ENCODE measurements at regions not wholly inside any gene's neighbourhood (a gene's known extent, or its start where the extent isn't known, plus 50 kb on each side); places are given as distances from the start of the nearest gene placed in this dataset.

DNA sequence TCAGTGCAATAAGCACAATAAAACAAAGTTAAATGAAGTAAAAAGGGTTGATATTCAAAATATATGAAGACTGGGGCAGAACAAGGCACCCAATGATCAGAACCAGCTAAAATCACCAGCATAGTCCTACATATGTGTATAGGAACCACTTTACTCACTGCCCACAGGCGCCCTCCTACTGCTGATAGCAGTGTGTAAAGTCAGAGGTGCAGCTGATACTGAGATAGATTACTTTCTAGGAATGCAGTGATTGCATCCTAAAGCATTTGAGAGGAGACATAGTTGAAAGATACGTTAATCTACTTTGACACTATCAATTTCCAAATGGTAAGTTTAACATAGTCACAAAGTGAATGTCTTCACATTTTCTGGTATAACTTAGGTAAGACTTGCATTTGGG, 161.1 kb upstream of the MCHR2 start:
- H3K4me1 ChIP-seq (ENCODE audit: control insufficient read depth in 1 of 2, low read depth in 2 of 2) = no peaks in the 10 kb centered on the region
- H3K27me3 ChIP-seq (replicated peaks; ENCODE audit: insufficient read depth) = no peaks in the 10 kb centered on the region
- ATAC-seq (ENCODE audit: insufficient number of reproducible peaks, low FRiP score, low read depth) (no peak), DNase-seq (ENCODE audit: low spot score) (no peak)
- H3K4me3 ChIP-seq = no peak overlapping the region
- H3K36me3 ChIP-seq = no peaks in the 10 kb centered on the region
- H3K27ac ChIP-seq = no peak overlapping the region
- TF ChIP-seq, protein P1, sequence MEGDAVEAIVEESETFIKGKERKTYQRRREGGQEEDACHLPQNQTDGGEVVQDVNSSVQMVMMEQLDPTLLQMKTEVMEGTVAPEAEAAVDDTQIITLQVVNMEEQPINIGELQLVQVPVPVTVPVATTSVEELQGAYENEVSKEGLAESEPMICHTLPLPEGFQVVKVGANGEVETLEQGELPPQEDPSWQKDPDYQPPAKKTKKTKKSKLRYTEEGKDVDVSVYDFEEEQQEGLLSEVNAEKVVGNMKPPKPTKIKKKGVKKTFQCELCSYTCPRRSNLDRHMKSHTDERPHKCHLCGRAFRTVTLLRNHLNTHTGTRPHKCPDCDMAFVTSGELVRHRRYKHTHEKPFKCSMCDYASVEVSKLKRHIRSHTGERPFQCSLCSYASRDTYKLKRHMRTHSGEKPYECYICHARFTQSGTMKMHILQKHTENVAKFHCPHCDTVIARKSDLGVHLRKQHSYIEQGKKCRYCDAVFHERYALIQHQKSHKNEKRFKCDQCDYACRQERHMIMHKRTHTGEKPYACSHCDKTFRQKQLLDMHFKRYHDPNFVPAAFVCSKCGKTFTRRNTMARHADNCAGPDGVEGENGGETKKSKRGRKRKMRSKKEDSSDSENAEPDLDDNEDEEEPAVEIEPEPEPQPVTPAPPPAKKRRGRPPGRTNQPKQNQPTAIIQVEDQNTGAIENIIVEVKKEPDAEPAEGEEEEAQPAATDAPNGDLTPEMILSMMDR (IDR thresholded peaks at IDR 0.05) = no peak
- H3K9me3 ChIP-seq = no peaks in the 10 kb centered on the region

DNA sequence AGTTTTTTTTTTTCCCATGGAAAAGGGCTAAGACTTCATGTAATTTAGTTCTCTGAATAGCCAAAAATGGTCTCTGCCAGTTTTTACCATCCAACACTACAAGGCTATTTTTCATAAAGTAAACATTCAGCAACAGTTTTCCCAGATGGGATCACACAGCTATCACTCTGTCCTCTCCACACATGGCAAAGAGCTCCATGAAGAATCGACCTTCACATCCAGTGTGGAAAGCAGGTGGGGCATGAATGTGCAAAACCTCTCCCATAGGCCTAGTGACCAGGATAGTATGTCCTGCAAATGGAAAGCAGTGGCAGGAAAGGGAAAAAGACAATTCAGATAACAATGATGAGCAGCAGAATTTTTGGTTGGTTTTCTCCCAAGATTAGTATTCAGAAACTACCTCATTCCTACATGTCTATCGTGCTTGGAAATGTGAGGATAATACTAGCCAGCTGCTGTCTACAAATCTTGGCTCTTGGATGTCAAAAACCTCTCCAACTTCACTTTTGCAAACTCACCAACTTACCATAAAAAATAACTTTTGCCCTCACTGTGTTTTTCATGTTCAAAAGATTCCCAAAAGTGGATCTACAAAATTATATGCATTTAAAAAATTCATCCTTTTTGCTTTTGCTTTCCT, 159.7 kb upstream of the MCHR2 start:
- Histone ChIP-seq H3K4me1 (ENCODE audit: control insufficient read depth in 1 of 2, low read depth in 2 of 2) (no peaks in the 10 kb centered on the region), H3K27ac (no peak overlapping the region), H3K36me3 (no peaks in the 10 kb centered on the region), H3K4me3 (no peak overlapping the region), H3K9me3 (no peaks in the 10 kb centered on the region), H3K27me3 (replicated peaks; ENCODE audit: insufficient read depth) (no peaks in the 10 kb centered on the region)
- ATAC-seq (ENCODE audit: insufficient number of reproducible peaks, low FRiP score, low read depth) (no peak), DNase-seq (ENCODE audit: low spot score) (no peak)
- TF ChIP-seq, protein P1 (IDR thresholded peaks at IDR 0.05) = no peak

DNA sequence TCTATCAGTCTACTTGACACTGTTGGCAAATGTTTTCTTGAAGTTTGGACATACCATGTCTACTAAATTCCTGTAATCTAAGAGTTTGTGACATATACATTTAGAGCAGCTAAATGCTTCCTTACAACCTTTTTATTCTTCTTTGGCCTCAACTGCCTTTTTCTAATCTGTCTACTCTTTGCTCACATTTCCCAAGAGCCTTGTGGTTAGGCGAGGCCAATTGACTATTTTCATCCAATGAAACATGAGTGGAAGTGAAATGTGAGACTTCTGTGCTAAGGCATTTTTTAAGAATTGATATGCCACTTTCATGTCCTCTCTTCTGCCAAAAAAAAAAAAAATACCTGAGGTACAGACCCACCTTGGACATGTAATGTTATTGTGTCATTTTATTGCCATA, 158.2 kb upstream of the MCHR2 start:
- Histone ChIP-seq H3K9me3 (no peaks in the 10 kb centered on the region), H3K4me3 (no peak overlapping the region), H3K4me1 (ENCODE audit: control insufficient read depth in 1 of 2, low read depth in 2 of 2) (no peaks in the 10 kb centered on the region), H3K36me3 (no peaks in the 10 kb centered on the region), H3K27me3 (replicated peaks; ENCODE audit: insufficient read depth) (no peaks in the 10 kb centered on the region), H3K27ac (no peak overlapping the region)
- TF ChIP-seq, protein P1 (IDR thresholded peaks at IDR 0.05) = no peak
- no peak for ATAC-seq (ENCODE audit: insufficient number of reproducible peaks, low FRiP score, low read depth)
- DNase-seq (ENCODE audit: low spot score) = no peak

DNA sequence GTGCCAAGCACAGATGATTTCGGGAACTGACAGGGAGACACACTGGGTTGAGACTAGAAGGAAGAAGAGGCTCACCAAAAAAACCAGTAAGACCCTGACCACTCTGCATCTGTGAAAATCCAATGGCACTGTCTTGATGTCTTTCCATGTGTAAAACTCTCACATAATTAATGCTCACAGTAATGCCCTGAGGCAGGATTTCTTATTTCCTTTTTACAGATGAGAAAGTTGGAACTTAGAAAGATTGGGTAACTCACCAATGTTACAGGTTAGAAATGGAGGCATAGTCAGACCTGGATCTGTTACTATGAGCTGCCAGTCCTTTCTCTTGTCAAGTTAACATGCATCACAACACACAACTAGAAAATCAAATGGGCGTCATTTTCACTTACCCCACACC, 151.0 kb upstream of the MCHR2 start:
- Histone ChIP-seq H3K4me3 (no peak overlapping the region), H3K27ac (no peak overlapping the region), H3K27me3 (replicated peaks; ENCODE audit: insufficient read depth) (no peaks in the 10 kb centered on the region), H3K4me1 (ENCODE audit: control insufficient read depth in 1 of 2, low read depth in 2 of 2) (no peaks in the 10 kb centered on the region), H3K9me3 (no peaks in the 10 kb centered on the region), H3K36me3 (no peaks in the 10 kb centered on the region)
- no peak for ATAC-seq (ENCODE audit: insufficient number of reproducible peaks, low FRiP score, low read depth)
- no peak for DNase-seq (ENCODE audit: low spot score)
- TF ChIP-seq, protein P1 (IDR thresholded peaks at IDR 0.05) = no peak

DNA sequence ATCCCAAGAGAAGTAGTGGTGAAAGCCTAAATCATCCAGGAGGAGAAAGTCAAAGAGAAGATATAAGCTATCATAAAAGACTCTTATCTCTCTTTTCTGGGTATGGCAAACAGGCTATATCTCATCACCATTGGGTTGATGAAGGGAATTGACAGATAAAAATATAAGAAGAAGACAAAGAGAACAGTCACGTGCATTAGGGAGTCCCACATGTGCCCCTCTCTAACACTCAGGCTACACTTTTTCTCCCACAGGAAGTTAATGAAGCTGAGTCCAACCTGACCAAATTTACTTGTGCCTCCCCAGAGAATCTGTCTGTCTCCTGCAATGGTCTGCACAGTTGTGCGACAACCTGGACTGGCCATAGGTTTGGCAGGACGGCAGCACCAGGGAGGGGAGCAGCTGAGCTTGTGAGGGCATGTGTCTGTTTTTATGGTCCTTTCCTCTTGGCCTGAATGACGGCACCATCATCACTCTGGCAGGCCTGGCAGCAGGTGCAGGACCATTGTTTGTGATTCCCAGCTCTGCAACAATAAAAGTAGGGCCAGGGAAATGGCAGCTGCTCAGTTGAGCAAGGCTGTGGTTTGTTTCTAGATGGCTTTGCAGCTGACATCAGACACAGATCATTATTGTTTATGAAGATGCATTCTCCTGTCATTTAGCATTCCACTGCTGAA, 144.5 kb upstream of the MCHR2 start:
- Histone ChIP-seq H3K9me3 (no peaks in the 10 kb centered on the region), H3K27ac (no peak overlapping the region), H3K4me3 (no peak overlapping the region), H3K36me3 (no peaks in the 10 kb centered on the region), H3K27me3 (replicated peaks; ENCODE audit: insufficient read depth) (no peaks in the 10 kb centered on the region), H3K4me1 (ENCODE audit: control insufficient read depth in 1 of 2, low read depth in 2 of 2) (no peaks in the 10 kb centered on the region)
- TF ChIP-seq, protein P1 (IDR thresholded peaks at IDR 0.05) = no peak
- DNase-seq (ENCODE audit: low spot score) (no peak), ATAC-seq (ENCODE audit: insufficient number of reproducible peaks, low FRiP score, low read depth) (no peak)

Data from thoracic aorta (tissue), 2 donors.